Esophagus muscularis mucosa (tissue), 4 donors: ENCODE measurements at regions not wholly inside any gene's neighbourhood (a gene's known extent, or its start where the extent isn't known, plus 50 kb on each side); places are given as distances from the start of the nearest gene placed in this dataset.

ENCODE experiments used
- DNase-seq: peaks from one replicate; pipeline ENCODE4 v3.0.0-alpha.2; 2017; ENCODE audit errors: extremely low spot score
- H3K27ac ChIP-seq, 4 donors: fragments of 200-600 bp; sonication (generic); replicated peaks in 1 of 4; 1 replicate in 3 of 4; 2 replicates in 1 of 4; pipeline ENCODE4 v1.5.1; 2016 to 2019; ENCODE audit warnings: mild to moderate bottlenecking in 1 of 4
- H3K27me3 ChIP-seq, 4 donors: fragments of 200-600 bp; sonication (generic); one replicate each; pipeline versions ENCODE4 v1.5.1 to v1.6.0; 2016 to 2019
- H3K36me3 ChIP-seq, 4 donors: fragments of 200-600 bp; sonication (generic); one replicate each; pipeline ENCODE4 v1.5.1; 2016 to 2019
- H3K4me1 ChIP-seq, 4 donors: fragments of 200-600 bp; sonication (generic); one replicate each; pipeline ENCODE4 v1.5.1; 2016 to 2019
- H3K4me3 ChIP-seq, 4 donors: fragments of 200-600 bp; sonication (generic); 1 replicate in 2 of 4; 2 replicates in 2 of 4; pipeline ENCODE4 v1.5.1; 2016 to 2019; ENCODE audit warnings: mild to moderate bottlenecking in 4 of 4, moderate library complexity in 1 of 4
- H3K9me3 ChIP-seq, 4 donors: fragments of 200-600 bp; sonication (generic); 1 replicate in 3 of 4; 2 replicates in 1 of 4; pipeline ENCODE4 v1.5.1; 2016 to 2019
- EP300 ChIP-seq: sonication (generic); formaldehyde crosslinking; IDR thresholded peaks from one replicate; pipeline ENCODE4 v1.6.1; 2017; ENCODE audit warnings: antibody characterized with exemption
- POLR2A ChIP-seq: fragments of 450-650 bp; IDR thresholded peaks from one replicate; pipeline ENCODE4 v1.6.1; 2017; ENCODE audit warnings: antibody characterized with exemption, moderate library complexity, mild to moderate bottlenecking, low read depth
- POLR2AphosphoS5 ChIP-seq, 2 donors: sonication (generic); formaldehyde crosslinking; IDR thresholded peaks; one replicate each; pipeline ENCODE4 v1.6.1; 2017; ENCODE audit warnings: antibody characterized with exemption in 2 of 2
- WGBS: methylation state at CpG from one replicate; pipeline ENCODE4 v1.1.5; 2018; 5-methylcytosine and 5-hydroxymethylcytosine counted together
- intact Hi-C: fragments of 100-400 bp; cut with DNase I; formaldehyde crosslinking; loops from one replicate; pipeline ENCODE4 v1.15.1; 2023
- TF ChIP-seq, protein P1 (sequence below), 3 experiments: fragments of 200-600 bp in 2 of 3; fragments of 450-650 bp in 1 of 3; sonication (generic) in 2 of 3; IDR thresholded peaks; one replicate each; pipeline ENCODE4 v1.5.1; 2017 to 2019; ENCODE audit warnings: antibody characterized with exemption in 3 of 3, mild to moderate bottlenecking in 2 of 3, moderate library complexity in 1 of 3

DNA sequence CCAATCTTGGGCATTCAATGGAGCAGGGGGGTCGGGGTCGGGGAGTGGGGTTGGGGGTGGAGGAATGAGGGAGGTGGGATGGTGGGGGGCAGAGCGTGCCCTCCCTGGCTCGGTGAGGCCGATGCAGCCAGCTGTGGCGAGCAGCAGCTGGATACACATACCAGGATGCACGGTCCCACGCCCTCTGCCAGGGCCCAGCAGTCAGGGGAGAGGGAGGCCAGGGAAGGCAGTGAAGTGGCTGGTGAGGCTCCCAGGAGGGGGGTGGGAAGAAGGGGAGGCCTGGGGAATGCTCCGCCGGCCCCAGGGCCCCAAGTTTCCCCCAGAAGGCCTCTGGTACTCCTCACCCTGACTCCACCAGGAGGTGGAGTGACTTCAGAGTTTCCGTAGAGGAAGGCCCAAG, 77.6 kb upstream of the LHX1 start:
- DNase-seq: no peak
- TF ChIP-seq POLR2A (no peak), POLR2AphosphoS5 (IDR thresholded peaks at IDR 0.05) (no peak), EP300 (no peak)
- TF ChIP-seq, protein P1, sequence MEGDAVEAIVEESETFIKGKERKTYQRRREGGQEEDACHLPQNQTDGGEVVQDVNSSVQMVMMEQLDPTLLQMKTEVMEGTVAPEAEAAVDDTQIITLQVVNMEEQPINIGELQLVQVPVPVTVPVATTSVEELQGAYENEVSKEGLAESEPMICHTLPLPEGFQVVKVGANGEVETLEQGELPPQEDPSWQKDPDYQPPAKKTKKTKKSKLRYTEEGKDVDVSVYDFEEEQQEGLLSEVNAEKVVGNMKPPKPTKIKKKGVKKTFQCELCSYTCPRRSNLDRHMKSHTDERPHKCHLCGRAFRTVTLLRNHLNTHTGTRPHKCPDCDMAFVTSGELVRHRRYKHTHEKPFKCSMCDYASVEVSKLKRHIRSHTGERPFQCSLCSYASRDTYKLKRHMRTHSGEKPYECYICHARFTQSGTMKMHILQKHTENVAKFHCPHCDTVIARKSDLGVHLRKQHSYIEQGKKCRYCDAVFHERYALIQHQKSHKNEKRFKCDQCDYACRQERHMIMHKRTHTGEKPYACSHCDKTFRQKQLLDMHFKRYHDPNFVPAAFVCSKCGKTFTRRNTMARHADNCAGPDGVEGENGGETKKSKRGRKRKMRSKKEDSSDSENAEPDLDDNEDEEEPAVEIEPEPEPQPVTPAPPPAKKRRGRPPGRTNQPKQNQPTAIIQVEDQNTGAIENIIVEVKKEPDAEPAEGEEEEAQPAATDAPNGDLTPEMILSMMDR (IDR thresholded peaks at IDR 0.05): no peak

GRCh38 chr17:36861531-36861930, 75.7 kb upstream of the LHX1 start:
- Histone ChIP-seq H3K36me3 (no peaks in the 10 kb centered on the region), H3K4me3 (no peak overlapping the region), H3K9me3 (no peaks in the 10 kb centered on the region), H3K27me3 (peaks cover 0 to 87% (median 0%) of the 10 kb centered on the region in 4 donors), H3K27ac (no peak overlapping the region), H3K4me1 (no peaks in the 10 kb centered on the region)
- DNase-seq: no peak
- TF ChIP-seq, protein P1 (IDR thresholded peaks at IDR 0.05): no peak
- TF ChIP-seq POLR2AphosphoS5 (IDR thresholded peaks at IDR 0.05) (no peak), EP300 (no peak), POLR2A (no peak)
- intact Hi-C loops: no loop called here
- 91% methylated on average over 6 of the region's 6 CpGs for WGBS

More for the DNA sequence above, 77.6 kb upstream of the LHX1 start:
- 82% methylated on average over 8 of the region's 11 CpGs for WGBS
- H3K4me1 ChIP-seq: no peaks in the 10 kb centered on the region
- no peak overlapping the region for H3K4me3 ChIP-seq
- H3K36me3 ChIP-seq: no peaks in the 10 kb centered on the region
- peaks cover 0 to 85% (median 0%) of the 10 kb centered on the region in 4 donors for H3K27me3 ChIP-seq
- intact Hi-C loops: no loop called here
- H3K27ac ChIP-seq: no peak overlapping the region
- H3K9me3 ChIP-seq: no peaks in the 10 kb centered on the region

- Histone ChIP-seq H3K4me1 (no peaks in the 10 kb centered on the region), H3K9me3 (no peaks in the 10 kb centered on the region), H3K27ac (no peak overlapping the region), H3K36me3 (no peaks in the 10 kb centered on the region), H3K27me3 (peaks cover 0 to 85% (median 0%) of the 10 kb centered on the region in 4 donors), H3K4me3 (no peak overlapping the region)
- whole genome bisulfite sequencing: 73% methylated on average over 13 of the region's 14 CpGs
- TF ChIP-seq POLR2AphosphoS5 (IDR thresholded peaks at IDR 0.05) (no peak), EP300 (no peak), POLR2A (no peak)
- TF ChIP-seq, protein P1 (IDR thresholded peaks at IDR 0.05): no peak
- intact Hi-C loops: no loop called here
- no peak for DNase-seq
These were observed 75.0 kb upstream of the LHX1 start for GRCh38 chr17:36862116-36862920.

GRCh38 chr17:36863131-36863530, 74.1 kb upstream of the LHX1 start:
- no peak overlapping the region for H3K4me3 ChIP-seq
- peaks cover 0 to 77% (median 0%) of the 10 kb centered on the region in 4 donors for H3K27me3 ChIP-seq
- no peaks in the 10 kb centered on the region for H3K36me3 ChIP-seq
- 80% methylated on average over 6 of the region's 6 CpGs for WGBS
- intact Hi-C loops: no loop called here
- H3K27ac ChIP-seq: no peak overlapping the region
- no peaks in the 10 kb centered on the region for H3K4me1 ChIP-seq
- TF ChIP-seq, protein P1 (IDR thresholded peaks at IDR 0.05): no peak
- no peak for TF ChIP-seq POLR2AphosphoS5 (IDR thresholded peaks at IDR 0.05)
- TF ChIP-seq EP300: no peak
- no peak for TF ChIP-seq POLR2A
- no peak for DNase-seq
- no peaks in the 10 kb centered on the region for H3K9me3 ChIP-seq
